HG03103 (cell line): ENCODE measurements at regions not wholly inside any gene's neighbourhood (a gene's known extent, or its start where the extent isn't known, plus 50 kb on each side); places are given as distances from the start of the nearest gene placed in this dataset.
"Not testable (repeated sequence)": the region's sequence is repeated elsewhere in the genome, so short reads cannot be mapped to it uniquely, and the experiment has no call there.

Experiments
- ATAC-seq: cut with Tn5 transposase; IDR thresholded peaks from one replicate; pipeline ENCODE4 v1.9.1; 2021; ENCODE audit warnings: low read depth; ENCODE audit not compliant: unreplicated experiment

DNA sequence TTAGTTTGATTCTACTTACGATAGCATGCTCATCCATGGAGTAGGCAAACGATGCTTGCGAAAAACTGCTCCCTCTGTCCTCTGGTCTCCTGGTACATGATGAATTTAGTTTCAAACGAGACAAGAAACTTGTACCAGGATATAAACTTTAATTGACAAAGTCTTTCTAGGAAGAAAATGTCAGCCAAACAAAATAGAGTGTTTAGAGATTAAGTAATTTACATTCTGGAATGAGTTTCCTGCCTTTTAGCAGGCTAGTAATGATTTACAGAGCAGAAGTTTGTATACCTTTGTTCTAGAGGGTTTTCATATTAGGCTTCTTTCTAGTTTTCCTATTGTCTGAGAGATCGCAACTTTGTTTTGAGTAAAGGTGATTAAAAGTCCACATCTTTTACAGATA lies 206.9 kb downstream of the RPL10L start:
- ATAC-seq, result no peak

DNA sequence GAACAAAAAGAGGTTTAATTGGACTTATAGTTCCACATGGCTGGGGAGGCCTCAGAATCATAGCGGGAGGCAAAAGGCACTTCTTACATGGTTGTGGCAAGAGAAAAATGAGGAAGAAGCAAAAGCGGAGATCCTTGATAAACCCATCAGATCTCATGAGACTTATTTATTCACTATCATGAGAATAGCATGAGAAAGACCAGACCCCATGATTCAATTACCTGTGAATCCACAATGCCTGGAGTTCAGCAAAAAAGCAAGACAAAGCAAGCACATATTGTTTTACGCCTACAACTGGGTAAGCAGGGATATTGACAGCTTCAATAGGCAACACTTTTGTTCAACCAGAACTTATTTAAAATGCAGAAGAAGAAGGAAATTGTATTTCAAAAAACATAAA lies 218.2 kb downstream of the RPL10L start:
- ATAC-seq, result no peak

DNA sequence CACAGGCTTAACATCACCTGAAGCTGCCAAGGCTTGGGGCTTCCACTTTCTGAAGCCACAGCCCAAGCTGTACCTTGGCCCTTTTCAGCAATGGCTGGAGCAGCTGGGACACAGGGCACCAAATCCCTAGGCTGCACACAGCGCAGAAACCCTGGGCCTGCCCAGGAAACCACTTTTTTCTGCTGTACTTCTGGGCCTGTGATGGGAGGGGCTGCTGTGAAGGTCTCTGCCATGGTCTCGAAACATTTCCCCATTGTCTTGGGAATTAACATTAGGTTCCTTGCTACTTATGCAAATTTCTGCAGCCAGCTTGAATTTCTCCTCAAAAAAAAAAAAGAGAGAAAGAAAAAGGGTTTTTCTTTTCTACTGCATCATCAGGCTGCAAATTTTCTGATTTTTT lies 219.1 kb downstream of the RPL10L start:
- no peak for ATAC-seq

DNA sequence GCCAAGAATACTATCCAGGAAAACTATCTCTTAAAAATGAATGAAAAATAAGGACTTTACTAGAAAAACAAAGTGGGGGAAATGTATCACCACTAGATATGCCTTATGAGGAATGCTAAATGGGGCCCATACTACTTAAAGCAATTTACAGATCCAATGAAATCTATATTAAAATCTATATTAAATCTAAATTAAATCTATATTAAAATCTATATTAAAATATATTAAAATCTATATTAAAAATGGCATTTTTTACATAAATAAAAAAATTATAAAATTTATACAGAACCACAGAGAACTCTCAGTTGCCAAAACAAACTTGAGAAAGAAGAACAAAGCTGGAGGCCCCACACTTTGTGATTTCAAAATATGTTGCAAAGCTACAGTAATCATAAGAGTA lies 234.5 kb downstream of the RPL10L start:
- no peak for ATAC-seq

DNA sequence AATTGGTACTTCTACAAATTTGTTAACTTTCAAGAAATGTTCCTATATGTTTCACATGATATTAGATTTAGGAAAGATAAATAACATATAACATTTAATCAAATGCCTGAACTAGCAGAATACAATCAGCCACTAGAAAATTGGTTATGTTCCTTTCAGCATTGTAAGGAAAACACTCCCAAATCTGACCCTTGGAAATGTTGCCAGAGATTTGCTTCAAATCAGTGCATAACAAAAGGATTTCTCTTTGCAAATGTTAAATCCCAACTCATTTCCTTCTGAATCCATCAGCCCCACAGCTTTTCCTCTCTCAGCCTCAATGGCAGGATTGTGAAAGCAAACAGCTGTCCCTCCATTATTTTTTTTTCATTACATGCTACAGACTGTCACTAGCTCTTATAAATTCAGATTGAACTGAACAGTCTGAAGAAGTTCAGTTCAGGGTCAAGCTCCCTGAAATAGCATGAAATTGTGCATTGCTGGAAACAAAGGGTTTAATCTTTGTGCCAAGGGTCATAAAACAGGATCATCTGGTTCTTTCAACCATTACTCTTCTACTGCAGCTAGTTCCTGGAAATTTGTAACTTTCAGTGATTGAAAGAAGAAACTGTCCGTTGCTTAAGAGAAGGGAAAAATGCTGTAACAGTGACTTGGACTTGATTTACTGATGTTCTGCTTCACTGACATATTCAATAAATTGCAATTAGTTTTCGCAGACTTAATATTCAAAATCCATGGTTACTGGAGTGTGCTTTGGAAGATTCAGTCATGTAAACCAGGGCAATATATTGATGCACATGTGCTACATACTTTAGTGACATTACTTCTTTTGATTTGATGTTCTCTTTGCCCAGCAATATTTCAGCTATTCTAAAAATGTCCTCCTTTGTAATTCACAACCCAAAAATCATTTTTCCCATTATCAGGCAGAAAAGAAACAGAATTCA lies 246.4 kb downstream of the RPL10L start:
- no peak for ATAC-seq

DNA sequence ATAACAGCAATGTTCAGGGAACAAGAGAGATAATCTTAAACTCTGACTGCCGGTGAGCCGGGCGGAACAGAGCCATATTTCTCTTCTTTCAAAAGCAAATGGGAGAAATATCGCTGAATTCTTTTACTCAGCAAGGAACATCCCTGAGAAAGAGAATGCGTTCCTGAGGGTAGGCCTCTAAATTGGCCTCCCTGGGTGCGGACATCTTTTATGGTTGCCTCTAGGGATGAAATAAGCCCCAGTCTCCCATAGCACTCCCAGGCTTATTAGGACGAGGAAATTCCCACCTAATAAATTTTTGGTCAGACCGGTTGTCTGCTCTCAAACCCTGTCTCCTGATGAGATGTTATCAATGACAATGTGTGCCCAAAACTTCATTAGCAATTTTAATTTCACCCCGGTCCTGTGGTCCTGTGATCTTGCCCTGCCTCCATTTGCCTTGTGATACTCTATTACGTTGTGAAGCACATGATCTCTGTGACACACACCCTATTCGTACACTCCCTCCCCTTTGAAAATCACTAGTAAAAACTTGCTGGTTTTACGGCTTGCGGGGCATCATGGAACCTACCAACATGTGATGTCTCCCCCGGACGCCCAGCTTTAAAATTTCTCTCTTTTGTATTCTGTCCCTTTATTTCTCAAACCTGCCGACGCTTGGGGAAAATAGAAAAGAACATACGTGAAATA lies 249.4 kb downstream of the RPL10L start:
- not testable (repeated sequence) for ATAC-seq

DNA sequence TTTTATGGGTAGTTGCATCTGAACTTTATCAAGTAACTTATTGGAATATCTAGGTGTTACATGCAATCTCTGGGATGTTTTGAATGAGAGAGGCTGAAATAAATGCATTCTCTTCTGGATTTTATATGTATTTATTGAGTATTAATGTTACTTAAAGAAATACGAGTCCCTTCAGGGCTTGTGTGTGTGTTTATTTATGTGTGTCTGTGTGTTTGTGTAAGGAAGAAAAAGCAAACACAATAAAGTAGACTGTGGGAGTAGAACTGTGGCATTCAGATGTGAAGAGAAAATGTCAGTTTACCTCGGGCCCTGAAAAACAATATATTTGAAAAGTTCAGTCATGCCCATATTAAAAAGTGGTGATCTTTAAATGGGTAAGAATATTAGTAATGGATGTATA lies 250.5 kb downstream of the RPL10L start:
- no peak for ATAC-seq

DNA sequence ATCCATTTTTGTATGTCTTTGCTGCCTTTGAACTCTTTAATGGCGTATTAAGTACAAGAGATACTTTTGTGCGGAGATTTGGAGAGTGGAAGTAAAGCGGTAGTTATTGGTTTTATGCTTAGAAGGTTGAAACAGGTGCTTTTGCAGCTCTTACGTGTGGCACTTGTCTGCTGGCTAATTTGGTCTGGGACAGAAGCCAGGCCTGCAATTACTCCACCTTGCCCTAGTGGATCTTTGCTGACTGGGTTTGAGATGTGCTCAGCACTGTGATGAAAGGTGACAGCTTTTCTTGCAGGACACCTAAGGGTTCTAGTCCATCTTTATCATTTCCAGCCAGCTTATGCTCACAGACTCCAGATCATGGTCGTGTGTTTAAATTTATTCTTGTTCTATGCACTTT lies 252.5 kb downstream of the RPL10L start:
- no peak for ATAC-seq

DNA sequence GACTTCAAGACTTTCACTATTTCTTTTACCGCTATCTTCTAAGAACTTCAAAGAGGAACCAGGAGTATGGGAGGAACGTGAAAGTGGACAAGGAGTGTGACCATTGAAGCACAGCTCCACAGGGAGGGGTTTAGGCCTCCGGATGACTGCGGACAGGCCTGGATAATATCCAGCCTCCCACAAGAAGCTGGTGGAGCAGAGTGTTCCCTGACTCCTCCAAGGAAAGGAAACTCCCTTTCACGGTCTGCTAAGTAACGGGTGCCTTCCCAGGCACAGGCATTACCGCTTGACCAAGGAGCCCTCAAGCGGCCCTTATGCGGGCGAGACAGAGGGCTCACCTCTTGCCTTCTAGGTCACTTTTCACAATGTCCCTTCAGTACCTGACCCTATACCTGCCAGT lies 267.0 kb downstream of the RPL10L start:
- ATAC-seq, result no peak

DNA sequence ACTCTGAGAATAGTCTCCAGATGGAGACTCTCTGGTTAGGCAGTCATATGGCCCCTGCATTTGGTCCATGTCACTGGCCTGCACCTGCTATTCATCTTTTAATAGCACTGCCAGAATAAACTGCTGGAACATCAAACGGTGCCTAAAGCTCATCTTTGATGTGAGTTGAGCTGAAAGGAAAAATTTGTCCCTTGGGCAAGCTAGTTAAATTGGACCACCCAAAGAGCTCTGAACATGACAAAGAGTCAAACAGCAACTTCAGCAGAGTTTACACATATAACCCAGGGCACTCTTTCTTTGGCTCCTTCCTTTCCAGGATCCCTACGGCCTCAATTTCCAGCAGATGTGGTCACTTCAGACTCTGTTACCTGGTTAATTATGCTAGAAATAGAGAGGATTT lies 269.9 kb downstream of the RPL10L start:
- no peak for ATAC-seq

DNA sequence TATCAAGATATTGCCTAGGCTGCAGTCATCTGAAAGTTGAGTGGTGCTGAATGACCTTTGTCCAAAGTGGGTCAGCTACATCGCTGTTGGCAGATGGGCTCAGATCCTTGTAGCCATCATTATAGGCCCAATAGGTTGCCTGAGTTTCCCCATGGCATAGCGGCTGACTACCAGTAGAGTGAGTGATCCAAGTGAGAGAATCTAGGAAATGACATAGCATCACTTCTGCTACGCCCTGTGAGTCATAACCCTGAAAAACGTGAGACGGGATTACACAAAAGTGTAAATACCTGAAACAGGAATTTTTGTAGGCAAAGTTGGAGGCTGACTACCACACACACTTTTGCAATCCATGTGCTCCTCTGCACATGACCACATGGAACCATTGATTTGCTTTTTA lies 273.3 kb downstream of the RPL10L start:
- no peak for ATAC-seq

DNA sequence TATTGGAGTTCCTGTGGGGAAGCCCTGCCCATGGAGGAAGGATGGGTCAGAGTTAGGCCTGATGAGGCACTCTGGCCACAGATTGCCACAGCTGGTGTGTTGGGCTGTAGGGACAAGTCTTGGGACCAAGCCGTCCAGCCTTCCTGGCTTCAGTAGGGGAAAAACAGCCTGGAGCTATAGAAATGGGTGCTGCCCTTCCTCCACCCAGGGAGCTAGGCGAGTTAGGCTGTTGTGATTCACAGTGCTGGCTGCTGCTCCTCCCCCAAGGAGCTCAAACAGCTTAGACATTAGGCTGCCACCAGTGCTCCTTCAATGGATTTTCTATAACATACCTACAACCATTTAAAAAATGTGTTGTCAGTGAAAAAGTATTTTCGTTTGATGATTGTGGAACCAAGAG lies 274.3 kb downstream of the RPL10L start:
- ATAC-seq, result no peak

DNA sequence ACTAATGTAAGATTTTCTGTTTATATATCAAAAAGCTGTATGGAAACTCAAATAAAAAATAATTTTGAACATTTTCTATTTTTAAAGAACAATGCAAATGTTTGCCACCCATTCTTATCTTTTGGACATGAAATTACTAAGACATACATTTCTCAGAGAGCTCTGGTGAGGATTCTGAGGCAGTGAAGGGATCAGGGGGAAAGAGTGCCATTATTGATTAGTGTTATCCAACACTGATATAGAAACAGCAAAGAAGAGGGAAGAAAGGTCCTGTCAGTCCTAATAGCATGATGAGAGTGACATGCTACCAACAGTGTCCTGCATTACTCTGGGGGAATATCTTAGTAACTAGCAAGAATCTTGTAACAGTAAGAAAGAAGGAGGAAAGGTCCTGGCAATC lies 282.2 kb downstream of the RPL10L start:
- ATAC-seq, result no peak

DNA sequence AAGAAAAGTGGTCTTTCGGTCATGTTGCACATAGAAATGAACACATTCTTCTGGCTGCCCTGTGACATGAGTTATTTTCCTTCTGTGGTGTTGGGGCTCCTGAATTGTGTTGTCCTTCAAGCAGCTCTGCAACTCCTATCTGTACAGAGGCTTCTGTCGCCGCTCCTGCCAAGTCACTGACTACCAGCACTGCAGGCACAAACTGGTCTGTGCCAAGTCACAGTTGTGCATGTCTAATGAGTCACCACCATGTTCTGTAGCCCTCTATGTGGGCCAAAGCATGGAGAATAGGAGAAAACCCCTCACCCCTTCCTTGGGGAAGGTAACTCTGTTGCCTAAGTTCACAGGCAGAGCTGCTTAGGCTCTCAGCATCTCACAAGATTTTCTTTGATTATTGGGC lies 283.3 kb downstream of the RPL10L start:
- no peak for ATAC-seq

DNA sequence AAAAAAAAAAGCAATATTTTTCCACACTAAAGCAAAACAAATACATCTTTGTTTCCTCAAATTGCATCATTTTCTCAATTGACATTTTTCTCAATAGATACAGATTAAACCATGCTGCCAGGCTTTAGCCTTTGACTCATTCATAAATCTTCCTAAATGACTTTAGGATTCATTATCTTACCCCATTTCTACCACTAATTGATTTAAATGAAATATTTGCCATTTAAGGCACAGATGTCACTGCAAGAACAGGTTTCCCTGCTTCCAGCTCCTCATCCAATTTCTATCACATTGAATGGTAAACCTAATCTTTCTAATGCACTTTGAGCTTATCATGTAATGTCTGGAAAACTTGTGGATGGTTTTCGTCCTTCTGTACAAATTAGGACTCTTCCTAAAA lies 298.7 kb downstream of the RPL10L start:
- no peak for ATAC-seq

DNA sequence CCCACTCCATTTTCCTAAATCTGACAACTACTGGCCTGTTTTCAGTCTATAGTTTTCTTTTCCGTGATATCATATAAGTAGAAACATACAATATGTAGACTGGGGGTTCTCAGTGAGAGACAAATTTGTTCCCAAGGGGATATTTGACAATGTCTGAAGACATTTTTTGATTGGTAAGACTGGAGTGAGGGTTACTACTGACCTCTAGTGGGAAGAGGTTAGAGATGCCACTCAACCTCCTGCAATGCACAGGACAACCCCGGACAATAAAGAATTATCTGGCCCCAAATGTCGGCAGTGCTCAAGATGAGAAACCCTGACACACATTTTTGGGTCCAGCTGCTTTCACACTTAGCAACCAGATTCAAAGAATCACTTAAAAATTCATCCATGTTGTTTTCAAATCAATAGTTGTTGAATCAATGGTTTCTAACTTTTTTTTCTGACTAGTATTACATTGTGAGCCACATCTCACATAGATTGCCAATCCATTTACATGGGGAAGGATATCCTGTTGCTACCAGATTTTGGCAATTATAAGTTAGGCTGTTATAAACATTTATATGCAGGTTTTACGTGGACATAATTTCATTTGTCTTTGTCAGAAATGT lies 307.1 kb downstream of the RPL10L start:
- no peak for ATAC-seq

DNA sequence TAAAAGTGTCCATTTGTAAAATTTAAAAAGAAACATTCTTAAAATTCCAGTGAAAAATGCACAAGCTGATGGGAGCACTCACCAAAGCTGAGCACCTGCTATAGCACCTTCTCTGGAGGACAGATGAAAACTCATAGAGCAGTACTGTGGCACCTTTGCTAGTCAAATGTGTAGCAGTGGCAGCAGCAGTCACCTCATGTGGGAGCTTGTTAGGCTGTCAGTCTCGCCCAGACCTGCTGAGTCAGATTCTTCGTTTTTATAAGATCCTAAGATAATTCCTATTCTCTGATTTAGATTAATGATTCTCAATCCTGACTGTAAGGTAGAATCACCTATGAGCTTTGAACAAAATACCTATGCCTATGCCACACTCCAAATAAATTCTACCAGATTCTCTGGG lies 325.8 kb downstream of the RPL10L start:
- no peak for ATAC-seq

DNA sequence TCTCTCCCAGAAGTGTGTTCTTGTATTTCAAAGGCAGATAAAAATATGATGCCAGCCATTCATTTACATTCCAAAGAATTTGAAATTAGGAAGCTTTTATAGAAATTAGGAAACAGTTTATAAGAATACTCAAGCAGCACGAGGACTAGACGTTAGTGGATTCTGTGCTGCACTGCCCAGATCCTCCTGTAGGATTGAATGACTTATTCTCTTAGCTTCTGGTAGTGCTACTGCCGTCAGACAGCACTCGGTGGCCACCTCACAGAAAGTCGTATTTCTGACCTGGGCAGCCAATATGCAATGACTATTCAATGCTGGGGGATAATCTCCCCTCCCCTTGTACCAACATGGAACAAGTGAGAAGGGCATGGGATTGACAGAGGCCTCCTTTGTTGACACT lies 326.4 kb downstream of the RPL10L start:
- ATAC-seq, result no peak

DNA sequence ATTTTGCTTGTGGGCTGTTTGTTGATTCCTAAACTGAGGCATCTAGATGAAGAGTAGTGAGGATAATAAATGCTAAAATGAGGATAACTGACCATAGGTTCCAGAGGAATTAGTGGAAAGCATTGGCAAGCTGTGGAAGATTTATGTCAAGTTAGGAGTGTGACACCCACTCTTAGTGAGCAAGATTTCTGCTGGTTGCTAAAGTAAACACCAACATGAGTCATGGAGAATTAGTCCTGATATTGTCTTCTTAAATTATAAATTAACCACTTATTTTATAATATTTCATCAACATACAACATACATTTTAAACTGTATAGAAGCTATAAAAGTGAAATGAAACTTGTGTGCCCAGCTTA lies 328.2 kb downstream of the RPL10L start:
- no peak for ATAC-seq

DNA sequence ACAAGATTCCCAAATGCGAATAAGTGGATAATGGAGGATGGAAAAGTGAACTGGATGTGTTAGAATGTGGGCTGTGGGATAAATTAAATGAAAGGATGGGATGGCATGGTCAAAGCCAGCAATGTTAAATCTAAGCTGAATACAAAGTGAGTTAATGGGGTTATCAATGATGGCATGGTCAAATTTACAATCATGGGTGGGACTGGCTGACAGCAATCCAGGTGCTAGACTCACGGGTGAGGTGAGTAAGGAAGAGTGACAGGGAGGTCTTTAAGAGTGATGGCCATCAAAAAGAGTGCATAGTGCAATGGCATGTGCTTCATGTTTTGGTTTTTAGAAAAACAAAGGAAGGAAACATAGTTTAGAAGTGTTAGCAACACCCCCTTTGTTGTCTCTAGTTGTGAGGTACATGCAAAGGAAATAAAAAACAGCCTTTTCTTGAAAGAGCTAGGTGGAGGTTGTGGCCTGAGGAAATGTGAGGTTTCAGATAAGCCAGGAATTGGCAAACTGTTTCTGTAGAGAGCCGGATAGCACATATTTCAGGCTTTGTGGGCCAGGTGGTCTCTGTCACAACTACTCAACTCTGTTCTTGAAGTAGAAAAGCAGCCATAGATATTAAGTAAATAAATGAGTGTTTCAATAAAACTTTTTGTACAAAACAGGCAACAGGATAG lies 328.7 kb downstream of the RPL10L start:
- ATAC-seq, result no peak

DNA sequence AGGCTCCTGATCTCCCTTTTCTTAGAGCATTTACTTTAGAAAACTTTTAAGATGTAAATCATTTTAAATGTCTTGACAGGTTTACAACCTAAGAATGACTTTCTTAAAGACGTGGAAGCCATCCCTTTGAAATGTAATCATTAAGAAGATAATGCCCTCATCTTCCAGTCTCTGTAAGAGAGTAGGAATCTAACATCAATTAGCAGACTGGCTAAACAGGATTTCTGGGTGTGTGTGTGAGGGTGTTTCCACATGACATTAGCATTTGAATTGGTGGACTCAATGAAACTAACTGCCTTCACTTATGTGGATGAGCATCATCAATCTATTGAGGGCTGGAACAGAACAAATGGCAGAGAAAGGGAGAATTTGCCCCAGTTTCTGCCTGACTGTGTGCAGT lies 329.5 kb downstream of the RPL10L start:
- no peak for ATAC-seq
